ENCODE measurements at regions not wholly inside any gene's neighbourhood (a gene's known extent, or its start where the extent isn't known, plus 50 kb on each side); places are given as distances from the start of the nearest gene placed in this dataset.

DNA sequence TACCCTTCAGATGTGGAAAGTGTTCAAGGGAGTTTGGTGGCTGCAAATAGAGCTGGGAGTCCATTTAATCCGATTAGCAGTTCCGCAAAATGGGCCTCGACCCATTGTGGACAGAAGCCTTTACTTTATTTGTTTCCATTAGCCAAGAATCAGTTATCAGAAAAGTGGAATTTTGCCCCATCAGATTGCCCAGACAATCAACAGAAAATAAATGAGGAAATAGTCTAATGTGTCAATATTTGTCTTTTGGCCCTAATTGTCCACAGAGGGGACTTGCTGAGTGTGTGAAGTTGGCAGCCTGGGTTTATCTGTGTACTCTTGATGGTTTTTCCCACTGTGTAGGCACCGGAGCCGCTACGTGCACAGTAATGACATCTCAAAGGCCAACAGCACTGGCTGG lies 134.3 kb downstream of the LINC00237 start:
- TF ChIP-seq, protein P1, sequence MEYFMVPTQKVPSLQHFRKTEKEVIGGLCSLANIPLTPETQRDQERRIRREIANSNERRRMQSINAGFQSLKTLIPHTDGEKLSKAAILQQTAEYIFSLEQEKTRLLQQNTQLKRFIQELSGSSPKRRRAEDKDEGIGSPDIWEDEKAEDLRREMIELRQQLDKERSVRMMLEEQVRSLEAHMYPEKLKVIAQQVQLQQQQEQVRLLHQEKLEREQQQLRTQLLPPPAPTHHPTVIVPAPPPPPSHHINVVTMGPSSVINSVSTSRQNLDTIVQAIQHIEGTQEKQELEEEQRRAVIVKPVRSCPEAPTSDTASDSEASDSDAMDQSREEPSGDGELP (IDR thresholded peaks at IDR 0.05; ENCODE audit: borderline replicate concordance, low read depth) = no peak
- TF ChIP-seq ATAD3A (CRISPR knock-in tag; IDR thresholded peaks at IDR 0.05) (no peak), ZBTB1 (CRISPR knock-in tag; IDR thresholded peaks at IDR 0.05; ENCODE audit: borderline replicate concordance) (no peak)
- TF ChIP-seq, protein P2, sequence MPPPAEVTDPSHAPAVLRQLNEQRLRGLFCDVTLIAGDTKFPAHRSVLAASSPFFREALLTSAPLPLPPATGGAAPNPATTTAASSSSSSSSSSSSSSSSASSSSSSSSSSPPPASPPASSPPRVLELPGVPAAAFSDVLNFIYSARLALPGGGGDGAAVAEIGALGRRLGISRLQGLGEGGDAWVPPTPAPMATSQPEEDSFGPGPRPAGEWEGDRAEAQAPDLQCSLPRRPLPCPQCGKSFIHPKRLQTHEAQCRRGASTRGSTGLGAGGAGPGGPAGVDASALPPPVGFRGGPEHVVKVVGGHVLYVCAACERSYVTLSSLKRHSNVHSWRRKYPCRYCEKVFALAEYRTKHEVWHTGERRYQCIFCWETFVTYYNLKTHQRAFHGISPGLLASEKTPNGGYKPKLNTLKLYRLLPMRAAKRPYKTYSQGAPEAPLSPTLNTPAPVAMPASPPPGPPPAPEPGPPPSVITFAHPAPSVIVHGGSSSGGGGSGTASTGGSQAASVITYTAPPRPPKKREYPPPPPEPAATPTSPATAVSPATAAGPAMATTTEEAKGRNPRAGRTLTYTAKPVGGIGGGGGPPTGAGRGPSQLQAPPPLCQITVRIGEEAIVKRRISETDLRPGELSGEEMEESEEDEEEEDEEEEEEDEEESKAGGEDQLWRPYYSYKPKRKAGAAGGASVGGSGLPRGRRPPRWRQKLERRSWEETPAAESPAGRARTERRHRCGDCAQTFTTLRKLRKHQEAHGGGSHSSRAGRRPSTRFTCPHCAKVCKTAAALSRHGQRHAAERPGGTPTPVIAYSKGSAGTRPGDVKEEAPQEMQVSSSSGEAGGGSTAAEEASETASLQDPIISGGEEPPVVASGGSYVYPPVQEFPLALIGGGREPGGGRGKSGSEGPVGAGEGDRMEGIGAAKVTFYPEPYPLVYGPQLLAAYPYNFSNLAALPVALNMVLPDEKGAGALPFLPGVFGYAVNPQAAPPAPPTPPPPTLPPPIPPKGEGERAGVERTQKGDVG (CRISPR knock-in tag; IDR thresholded peaks at IDR 0.05; ENCODE audit: borderline replicate concordance) = no peak
